GM18861 (cell line): ENCODE measurements at regions not wholly inside any gene's neighbourhood (a gene's known extent, or its start where the extent isn't known, plus 50 kb on each side); places are given as distances from the start of the nearest gene placed in this dataset.
"Not testable (repeated sequence)": the region's sequence is repeated elsewhere in the genome, so short reads cannot be mapped to it uniquely, and the experiment has no call there.

Experiments
- ATAC-seq: cut with Tn5 transposase; IDR thresholded peaks from one replicate; pipeline ENCODE4 v1.9.1; 2021; ENCODE audit not compliant: unreplicated experiment

GRCh38 chr19:27716922-27717321 is 1496.0 kb downstream of the UQCRFS1 start:
- ATAC-seq: no peak

GRCh38 chr19:27714857-27715256 is 1498.1 kb downstream of the UQCRFS1 start:
- ATAC-seq: no peak

- no peak for ATAC-seq
These were observed 1503.5 kb downstream of the UQCRFS1 start for GRCh38 chr19:27709496-27709895.

- ATAC-seq: not testable (repeated sequence)
These were observed 1504.0 kb downstream of the UQCRFS1 start for GRCh38 chr19:27708986-27709385.

- not testable (repeated sequence) for ATAC-seq
These were observed 1505.9 kb downstream of the UQCRFS1 start for GRCh38 chr19:27707026-27707425.

- ATAC-seq: no peak
These were observed 1507.1 kb downstream of the UQCRFS1 start for GRCh38 chr19:27705896-27706295.

GRCh38 chr19:27694361-27695055 is 1518.4 kb downstream of the UQCRFS1 start:
- ATAC-seq: no peak

- ATAC-seq: no peak
These were observed 1521.0 kb downstream of the UQCRFS1 start for GRCh38 chr19:27691991-27692390.

- no peak for ATAC-seq
These were observed 1523.2 kb downstream of the UQCRFS1 start for GRCh38 chr19:27689734-27690241.

- no peak for ATAC-seq
These were observed 1528.7 kb downstream of the UQCRFS1 start for GRCh38 chr19:27684293-27684692.

GRCh38 chr19:27681972-27682371 is 1531.0 kb downstream of the UQCRFS1 start:
- no peak for ATAC-seq

GRCh38 chr19:27679905-27680304 is 1533.0 kb downstream of the UQCRFS1 start:
- no peak for ATAC-seq

GRCh38 chr19:27679399-27679798 is 1533.6 kb downstream of the UQCRFS1 start:
- no peak for ATAC-seq

GRCh38 chr19:27676877-27677276 is 1536.1 kb downstream of the UQCRFS1 start:
- ATAC-seq: no peak

GRCh38 chr19:27676334-27676733 is 1536.6 kb downstream of the UQCRFS1 start:
- ATAC-seq: no peak

- ATAC-seq: no peak
These were observed 1537.2 kb downstream of the UQCRFS1 start for GRCh38 chr19:27675771-27676170.

- no peak for ATAC-seq
These were observed 1538.2 kb downstream of the UQCRFS1 start for GRCh38 chr19:27674701-27675100.

GRCh38 chr19:27673986-27674385 is 1539.0 kb downstream of the UQCRFS1 start:
- no peak for ATAC-seq

GRCh38 chr19:27672309-27673047 is 1540.5 kb downstream of the UQCRFS1 start:
- no peak for ATAC-seq

- ATAC-seq: no peak
These were observed 1541.1 kb downstream of the UQCRFS1 start for GRCh38 chr19:27671876-27672275.

- no peak for ATAC-seq
These were observed 1552.5 kb downstream of the UQCRFS1 start for GRCh38 chr19:27660428-27660827.
